HG03095 (cell line): ENCODE measurements at regions not wholly inside any gene's neighbourhood (a gene's known extent, or its start where the extent isn't known, plus 50 kb on each side); places are given as distances from the start of the nearest gene placed in this dataset.
"Not testable (repeated sequence)": the region's sequence is repeated elsewhere in the genome, so short reads cannot be mapped to it uniquely, and the experiment has no call there.

Experiments
- ATAC-seq: cut with Tn5 transposase; IDR thresholded peaks from one replicate; pipeline ENCODE4 v1.9.1; 2021; ENCODE audit warnings: moderate library complexity; ENCODE audit not compliant: unreplicated experiment

GRCh38 chr3:56927855-56928254, 126.1 kb upstream of the ARHGEF3 start:
- ATAC-seq, result no peak

GRCh38 chr3:56926947-56927282, 125.2 kb upstream of the ARHGEF3 start:
- ATAC-seq, result no peak

GRCh38 chr3:56926243-56926946, 124.6 kb upstream of the ARHGEF3 start:
- ATAC-seq, result no peak

- ATAC-seq, result not testable (repeated sequence)
Measured at GRCh38 chr3:56924700-56925099, 123.0 kb upstream of the ARHGEF3 start.

GRCh38 chr3:56923526-56924224, 121.9 kb upstream of the ARHGEF3 start:
- ATAC-seq, result no peak

- ATAC-seq, result no peak
Measured at GRCh38 chr3:56921573-56922453, 120.1 kb upstream of the ARHGEF3 start.

- no peak for ATAC-seq
Measured at GRCh38 chr3:56919797-56920195, 118.0 kb upstream of the ARHGEF3 start.

GRCh38 chr3:56919137-56919796, 117.5 kb upstream of the ARHGEF3 start:
- ATAC-seq, result no peak

- ATAC-seq, result peak; percentile 40
Measured at GRCh38 chr3:56918111-56918568, 116.4 kb upstream of the ARHGEF3 start.

GRCh38 chr3:56917361-56918110, 115.8 kb upstream of the ARHGEF3 start:
- ATAC-seq, result peak; percentile 70

GRCh38 chr3:56916716-56917360, 115.1 kb upstream of the ARHGEF3 start:
- ATAC-seq, result no peak

GRCh38 chr3:56915966-56916586, 114.3 kb upstream of the ARHGEF3 start:
- peak; percentile 35 for ATAC-seq

- ATAC-seq, result no peak
Measured at GRCh38 chr3:56914646-56915045, 112.9 kb upstream of the ARHGEF3 start.

GRCh38 chr3:56911363-56911762, 109.6 kb upstream of the ARHGEF3 start:
- no peak for ATAC-seq

- no peak for ATAC-seq
Measured at GRCh38 chr3:56909349-56909748, 107.6 kb upstream of the ARHGEF3 start.

GRCh38 chr3:56908004-56908403, 106.3 kb upstream of the ARHGEF3 start:
- ATAC-seq, result no peak

GRCh38 chr3:56904552-56905215, 102.9 kb upstream of the ARHGEF3 start:
- ATAC-seq, result no peak

- no peak for ATAC-seq
Measured at GRCh38 chr3:56903231-56903782, 101.6 kb upstream of the ARHGEF3 start.
